ENCODE measurements at regions not wholly inside any gene's neighbourhood (a gene's known extent, or its start where the extent isn't known, plus 50 kb on each side); places are given as distances from the start of the nearest gene placed in this dataset.

- no peaks in the 10 kb centered on the region for H3K36me3 Mint-ChIP-seq (ENCODE audit: low read depth)
- no peaks in the 10 kb centered on the region for H4K20me1 ChIP-seq (replicated peaks; ENCODE audit: insufficient read depth)
- no peak overlapping the region for H3K4me2 ChIP-seq
- no peaks in the 10 kb centered on the region for H3K27me3 ChIP-seq (ENCODE audit: insufficient read depth)
- no peaks in the 10 kb centered on the region for H3K4me1 ChIP-seq (ENCODE audit: insufficient read depth)
- no peak overlapping the region for H3K27ac Mint-ChIP-seq
- H3K4me3 ChIP-seq, result no peak overlapping the region
- no peak overlapping the region for H3K27ac ChIP-seq (ENCODE audit: low read depth)
- no peak overlapping the region for H3K4me3 Mint-ChIP-seq
- no peaks in the 10 kb centered on the region for H3K79me2 ChIP-seq (replicated peaks; ENCODE audit: insufficient read depth)
- H3K9me2 ChIP-seq (ENCODE audit: insufficient read depth), result no peaks in the 10 kb centered on the region
- H3F3A ChIP-seq (replicated peaks; ENCODE audit: low read depth), result no peaks in the 10 kb centered on the region
- no peaks in the 10 kb centered on the region for H3K4me1 Mint-ChIP-seq
- ATAC-seq (no peak), DNase-seq (ENCODE audit: low spot score) (no peak)
- no peaks in the 10 kb centered on the region for H3K36me3 ChIP-seq (ENCODE audit: insufficient read depth)
- H2AFZ ChIP-seq, result no peak overlapping the region
- no peaks in the 10 kb centered on the region for H3K27me3 Mint-ChIP-seq (ENCODE audit: insufficient read depth, low read depth, poor library complexity)
- TF ChIP-seq CREB1 (CRISPR knock-in tag; IDR thresholded peaks at IDR 0.05; ENCODE audit: low read depth) (no peak), EZH2phosphoT487 (IDR thresholded peaks at IDR 0.05; ENCODE audit: unreplicated experiment) (no peak), NANOG (IDR thresholded peaks at IDR 0.05; ENCODE audit: borderline replicate concordance) (no peak), ZNF462 (CRISPR knock-in tag; IDR thresholded peaks at IDR 0.05) (no peak), REST (IDR thresholded peaks at IDR 0.05; ENCODE audit: unreplicated experiment) (no peak), ETS1 (IDR thresholded peaks at IDR 0.05) (no peak), JUNB (IDR thresholded peaks at IDR 0.05; ENCODE audit: unreplicated experiment) (no peak), STAT1 (IDR thresholded peaks at IDR 0.05; ENCODE audit: unreplicated experiment) (no peak), EZH2 (IDR thresholded peaks at IDR 0.05; ENCODE audit: low read depth, unreplicated experiment) (no peak), POLR2AphosphoS5 (IDR thresholded peaks at IDR 0.05; ENCODE audit: low read depth) (no peak), ZNF114 (CRISPR knock-in tag; IDR thresholded peaks at IDR 0.05) (no peak)
- H3K9me3 Mint-ChIP-seq, result peaks cover 4% of the 10 kb centered on the region; the same call in 2 of the 3 replicates
These were observed 709.1 kb upstream of the ARRDC3 start for GRCh38 chr5:92092239-92092638.

All from GM23338 (cell line).